B cell (primary cell): ENCODE measurements at regions not wholly inside any gene's neighbourhood (a gene's known extent, or its start where the extent isn't known, plus 50 kb on each side); places are given as distances from the start of the nearest gene placed in this dataset.

Experiments
- CTCF ChIP-seq: fragments of 200-600 bp; IDR thresholded peaks from one replicate; pipeline ENCODE4 v1.8.0; 2022; ENCODE audit warnings: antibody characterized with exemption, mild to moderate bottlenecking
- EZH2 ChIP-seq: IDR thresholded peaks from 2 replicates; pipeline ENCODE4 v1.6.1; 2012; ENCODE audit warnings: borderline replicate concordance, low read depth, mild to moderate bottlenecking, moderate library complexity, low read length; ENCODE audit not compliant: insufficient read depth, poor library complexity, severe bottlenecking

- TF ChIP-seq CTCF (no peak), EZH2 (no peak)
These were observed 78.0 kb downstream of the ACKR3 start for GRCh38 chr2:236647621-236648020.
